GM12878 (cell line): ENCODE measurements at regions not wholly inside any gene's neighbourhood (a gene's known extent, or its start where the extent isn't known, plus 50 kb on each side); places are given as distances from the start of the nearest gene placed in this dataset.

ENCODE experiments used
- CHD2 ChIP-seq: IDR thresholded peaks from 2 replicates; pipeline ENCODE4 v1.6.1; 2011; ENCODE audit warnings: low read depth, low read length, improper control_type of control experiment, borderline replicate concordance
- CTCF ChIP-seq, 3 experiments: IDR thresholded peaks in 2 of 3; conservative IDR thresholded peaks in 1 of 3; 2 replicates each; pipeline ENCODE4 v1.5.1; 2011; ENCODE audit warnings: low read depth in 3 of 3, low read length in 3 of 3, mild to moderate bottlenecking in 3 of 3, control low read depth in 2 of 3, moderate library complexity in 2 of 3, inconsistent platforms in 1 of 3, mixed read lengths in 1 of 3; ENCODE audit not compliant: control insufficient read depth in 2 of 3, insufficient read depth in 1 of 3; ENCODE audit errors: extremely low read depth in 1 of 3
- EZH2 ChIP-seq: IDR thresholded peaks from 2 replicates; pipeline ENCODE4 v1.6.1; 2012; ENCODE audit warnings: low read depth, mild to moderate bottlenecking, control low read depth, inconsistent platforms, low read length, borderline replicate concordance; ENCODE audit not compliant: control insufficient read depth
- JUNB ChIP-seq: IDR thresholded peaks from 2 replicates; pipeline ENCODE4 v1.6.1; 2016; ENCODE audit warnings: antibody characterized with exemption, mild to moderate bottlenecking
- MYC ChIP-seq: IDR thresholded peaks from 2 replicates; pipeline ENCODE4 v1.6.1; 2011; ENCODE audit warnings: mild to moderate bottlenecking, low read length, moderate library complexity, inconsistent platforms; ENCODE audit not compliant: insufficient read depth, insufficient replicate concordance, insufficient read length, severe bottlenecking
- POLR2AphosphoS5 ChIP-seq: IDR thresholded peaks from 2 replicates; pipeline ENCODE4 v1.6.1; 2011; ENCODE audit warnings: mild to moderate bottlenecking, low read length, inconsistent platforms
- RAD21 ChIP-seq: IDR thresholded peaks from 2 replicates; pipeline ENCODE4 v1.6.1; 2011; ENCODE audit warnings: mild to moderate bottlenecking, low read depth, low read length, moderate library complexity; ENCODE audit not compliant: insufficient read depth
- TAF1 ChIP-seq: IDR thresholded peaks from 2 replicates; pipeline ENCODE4 v1.6.1; 2011; ENCODE audit warnings: mild to moderate bottlenecking, low read depth, low read length, borderline replicate concordance
- ZBTB40 ChIP-seq: fragments of 450-650 bp; IDR thresholded peaks from 2 replicates; pipeline ENCODE4 v1.6.1; 2016; ENCODE audit warnings: mild to moderate bottlenecking, moderate library complexity, borderline replicate concordance

GRCh38 chr20:40056171-40056570, 632.9 kb downstream of the MAFB start:
- TF ChIP-seq POLR2AphosphoS5 (no peak), CTCF (IDR thresholded peaks at IDR 0.05 in 2 of 3, conservative IDR thresholded peaks at IDR 0.05 in 1 of 3; ENCODE audit: control insufficient read depth in 2 of 3, extremely low read depth in 1 of 3, insufficient read depth in 1 of 3, low read depth in 3 of 3, low read length in 3 of 3) (no peak), ZBTB40 (no peak), RAD21 (no peak), JUNB (no peak), EZH2 (no peak), CHD2 (no peak), MYC (no peak), TAF1 (no peak)
